ENCODE measurements at regions not wholly inside any gene's neighbourhood (a gene's known extent, or its start where the extent isn't known, plus 50 kb on each side); places are given as distances from the start of the nearest gene placed in this dataset.

- DNase-seq, result no peak
- intact Hi-C loops (cut with DNase I), result no loop called here
- Histone ChIP-seq H3K4me3 (ENCODE audit: low read length in 3 of 3) (no peak overlapping the region), H3K36me3 (ENCODE audit: control insufficient read depth in 2 of 3, insufficient read depth in 3 of 3, low read length in 3 of 3) (no peaks in the 10 kb centered on the region), H3K27ac (ENCODE audit: low read depth in 2 of 2, low read length in 2 of 2) (no peak overlapping the region), H3K9me3 (ENCODE audit: control insufficient read depth in 2 of 3, insufficient read depth in 1 of 3, low read length in 3 of 3) (peaks cover 0 to 6% (median 0%) of the 10 kb centered on the region in 3 donors), H3K4me1 (ENCODE audit: control insufficient read depth in 2 of 3, insufficient read depth in 2 of 3, low read depth in 1 of 3, low read length in 3 of 3) (no peaks in the 10 kb centered on the region), H3K9ac (ENCODE audit: low read length in 3 of 3) (no peak overlapping the region), H3K27me3 (ENCODE audit: control insufficient read depth, insufficient read depth, low read length) (no peaks in the 10 kb centered on the region)
- no peak for FAIRE-seq
- TF ChIP-seq CTCF (IDR thresholded peaks at IDR 0.05; ENCODE audit: borderline replicate concordance, extremely low read depth, insufficient read depth), result no peak
Observed at GRCh38 chr14:104398656-104399055, 180.9 kb upstream of the C14orf180 start.

GRCh38 chr14:104399432-104400155 lies 180.0 kb upstream of the C14orf180 start:
- no peak for DNase-seq
- intact Hi-C loops (cut with DNase I), result no loop called here
- TF ChIP-seq CTCF (IDR thresholded peaks at IDR 0.05; ENCODE audit: borderline replicate concordance, extremely low read depth, insufficient read depth), result no peak
- no peak overlapping the region for H3K4me3 ChIP-seq (ENCODE audit: low read length in 3 of 3)
- H3K9ac ChIP-seq (ENCODE audit: low read length in 3 of 3), result no peak overlapping the region
- peaks cover 0 to 6% (median 0%) of the 10 kb centered on the region in 3 donors for H3K9me3 ChIP-seq (ENCODE audit: control insufficient read depth in 2 of 3, insufficient read depth in 1 of 3, low read length in 3 of 3)
- no peaks in the 10 kb centered on the region for H3K4me1 ChIP-seq (ENCODE audit: control insufficient read depth in 2 of 3, insufficient read depth in 2 of 3, low read depth in 1 of 3, low read length in 3 of 3)
- FAIRE-seq, result no peak
- H3K27ac ChIP-seq (ENCODE audit: low read depth in 2 of 2, low read length in 2 of 2), result no peak overlapping the region
- no peaks in the 10 kb centered on the region for H3K36me3 ChIP-seq (ENCODE audit: control insufficient read depth in 2 of 3, insufficient read depth in 3 of 3, low read length in 3 of 3)
- no peaks in the 10 kb centered on the region for H3K27me3 ChIP-seq (ENCODE audit: control insufficient read depth, insufficient read depth, low read length)

- H3K4me3 ChIP-seq (ENCODE audit: low read length in 3 of 3), result no peak overlapping the region
- H3K9ac ChIP-seq (ENCODE audit: low read length in 3 of 3), result no peak overlapping the region
- intact Hi-C loops (cut with DNase I), result no loop called here
- H3K36me3 ChIP-seq (ENCODE audit: control insufficient read depth in 2 of 3, insufficient read depth in 3 of 3, low read length in 3 of 3), result no peaks in the 10 kb centered on the region
- H3K9me3 ChIP-seq (ENCODE audit: control insufficient read depth in 2 of 3, insufficient read depth in 1 of 3, low read length in 3 of 3), result peaks cover 0 to 6% (median 0%) of the 10 kb centered on the region in 3 donors
- no peak for TF ChIP-seq CTCF (IDR thresholded peaks at IDR 0.05; ENCODE audit: borderline replicate concordance, extremely low read depth, insufficient read depth)
- no peak overlapping the region for H3K27ac ChIP-seq (ENCODE audit: low read depth in 2 of 2, low read length in 2 of 2)
- H3K4me1 ChIP-seq (ENCODE audit: control insufficient read depth in 2 of 3, insufficient read depth in 2 of 3, low read depth in 1 of 3, low read length in 3 of 3), result no peaks in the 10 kb centered on the region
- FAIRE-seq (no peak), DNase-seq (no peak)
- H3K27me3 ChIP-seq (ENCODE audit: control insufficient read depth, insufficient read depth, low read length), result no peaks in the 10 kb centered on the region
Observed at GRCh38 chr14:104400355-104400754, 179.2 kb upstream of the C14orf180 start.
